GM23248 (cell line): ENCODE measurements at regions not wholly inside any gene's neighbourhood (a gene's known extent, or its start where the extent isn't known, plus 50 kb on each side); places are given as distances from the start of the nearest gene placed in this dataset.

Experiments used
- DNase-seq: peaks from one replicate; pipeline ENCODE4 v3.0.0-alpha.2; 2015
- H2AFZ ChIP-seq: fragments of 200-600 bp; sonication (generic); 2 replicates; pipeline ENCODE4 v1.6.1; 2016; ENCODE audit warnings: antibody characterized with exemption
- H3F3A ChIP-seq: fragments of 200-600 bp; sonication (generic); 2 replicates; pipeline ENCODE4 v1.6.1; 2016; ENCODE audit warnings: mild to moderate bottlenecking, antibody characterized with exemption, mixed run types; ENCODE audit not compliant: insufficient read depth
- H3K27ac ChIP-seq: fragments of 200-600 bp; sonication (generic); 2 replicates; pipeline ENCODE4 v1.5.1; 2016; ENCODE audit warnings: mild to moderate bottlenecking
- H3K27me3 ChIP-seq: fragments of 200-600 bp; sonication (generic); replicated peaks from 2 replicates; pipeline ENCODE4 v1.6.1; 2016; ENCODE audit warnings: mild to moderate bottlenecking; ENCODE audit not compliant: insufficient read depth
- H3K36me3 ChIP-seq: fragments of 200-600 bp; sonication (generic); 2 replicates; pipeline ENCODE4 v1.6.1; 2016; ENCODE audit warnings: low read depth, mild to moderate bottlenecking
- H3K4me1 ChIP-seq: fragments of 200-600 bp; sonication (generic); 2 replicates; pipeline ENCODE4 v1.6.1; 2016; ENCODE audit warnings: mild to moderate bottlenecking; ENCODE audit not compliant: insufficient read depth
- H3K4me2 ChIP-seq: fragments of 200-600 bp; sonication (generic); one replicate; pipeline ENCODE4 v1.6.1; 2016; ENCODE audit warnings: mild to moderate bottlenecking; ENCODE audit not compliant: unreplicated experiment
- H3K4me3 ChIP-seq: fragments of 200-600 bp; sonication (generic); 2 replicates; pipeline ENCODE4 v1.5.1; 2016; ENCODE audit warnings: mild to moderate bottlenecking
- H3K79me2 ChIP-seq: fragments of 200-600 bp; sonication (generic); 2 replicates; pipeline ENCODE4 v1.6.1; 2016; ENCODE audit warnings: mild to moderate bottlenecking; ENCODE audit not compliant: insufficient read depth
- H3K9ac ChIP-seq: fragments of 200-600 bp; sonication (generic); 2 replicates; pipeline ENCODE4 v1.6.1; 2016; ENCODE audit warnings: mild to moderate bottlenecking
- H3K9me2 ChIP-seq: fragments of 200-600 bp; sonication (generic); 2 replicates; pipeline ENCODE4 v1.6.1; 2016; ENCODE audit warnings: mixed run types, mild to moderate bottlenecking, moderate library complexity; ENCODE audit not compliant: insufficient read depth
- H3K9me3 ChIP-seq: fragments of 200-600 bp; sonication (generic); one replicate; pipeline ENCODE4 v1.6.1; 2017; ENCODE audit warnings: low read depth
- H4K20me1 ChIP-seq: fragments of 200-600 bp; sonication (generic); 2 replicates; pipeline ENCODE4 v1.6.0; 2016; ENCODE audit not compliant: insufficient read depth
- EZH2 ChIP-seq: fragments of 200-600 bp; sonication (generic); IDR thresholded peaks from 2 replicates; pipeline ENCODE4 v1.6.1; 2018; ENCODE audit warnings: antibody characterized with exemption, mild to moderate bottlenecking; ENCODE audit not compliant: insufficient read depth, poor library complexity, severe bottlenecking
- EZH2phosphoT487 ChIP-seq: fragments of 200-600 bp; sonication (generic); IDR thresholded peaks from 2 replicates; pipeline ENCODE4 v1.6.1; 2018; ENCODE audit warnings: antibody characterized with exemption, moderate library complexity, mild to moderate bottlenecking, low read depth; ENCODE audit not compliant: insufficient read depth
- WGBS, 2 experiments: methylation state at CpG; one replicate each; pipeline ENCODE4 v1.1.6; 2015 to 2017; ENCODE audit warnings: low lambda C conversion rate in 2 of 2, low coverage in 1 of 2; ENCODE audit errors: missing lambda C conversion rate in 2 of 2; 5-methylcytosine and 5-hydroxymethylcytosine counted together
- in situ Hi-C: fragments of 300-500 bp; cut with MboI; formaldehyde crosslinking; loops from 2 replicates; pipeline ENCODE4 v1.15.0; 2020

DNA sequence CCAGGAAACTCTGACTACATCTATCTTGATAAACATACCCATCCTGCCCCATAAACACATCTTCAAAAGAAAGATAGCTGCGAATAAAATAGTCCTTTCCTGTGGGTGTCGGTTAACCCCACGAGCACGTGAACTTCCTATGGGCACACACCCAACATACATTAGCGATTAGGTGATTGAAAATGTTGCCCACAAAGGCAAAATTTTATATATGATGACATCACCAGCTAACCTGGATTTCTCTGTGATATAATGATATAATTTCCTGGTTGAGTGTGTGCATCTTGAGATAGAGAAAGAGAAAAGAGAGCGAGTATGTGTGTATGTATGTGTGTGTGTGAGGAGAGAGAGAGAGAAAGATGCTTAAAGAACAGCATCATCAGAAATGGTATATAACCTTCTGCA lies 296.1 kb downstream of the PTPRC start:
- Histone ChIP-seq H3K4me3 (peak overlapping the region; percentile 88), H3K27ac (peak overlapping the region; percentile 49), H3K9me2 (no peaks in the 10 kb centered on the region; the same call in 1 of the 2 replicates), H3K27me3 (no peaks in the 10 kb centered on the region), H3K4me2 (peak overlapping the region; percentile 98), H3F3A (peaks cover 32% of the 10 kb centered on the region), H2AFZ (peak overlapping the region; percentile 93), H3K79me2 (peaks cover 55% of the 10 kb centered on the region), H3K9ac (peak overlapping the region; percentile 77), H3K4me1 (peaks cover 18% of the 10 kb centered on the region), H3K36me3 (no peaks in the 10 kb centered on the region), H4K20me1 (no peaks in the 10 kb centered on the region), H3K9me3 (no peaks in the 10 kb centered on the region)
- DNase-seq, result peak; percentile 38
- in situ Hi-C loops, result no loop called here
- TF ChIP-seq EZH2 (no peak), EZH2phosphoT487 (no peak)
- 16 to 26% methylated on average over 6 of the region's 6 CpGs for WGBS, 2 experiments

DNA sequence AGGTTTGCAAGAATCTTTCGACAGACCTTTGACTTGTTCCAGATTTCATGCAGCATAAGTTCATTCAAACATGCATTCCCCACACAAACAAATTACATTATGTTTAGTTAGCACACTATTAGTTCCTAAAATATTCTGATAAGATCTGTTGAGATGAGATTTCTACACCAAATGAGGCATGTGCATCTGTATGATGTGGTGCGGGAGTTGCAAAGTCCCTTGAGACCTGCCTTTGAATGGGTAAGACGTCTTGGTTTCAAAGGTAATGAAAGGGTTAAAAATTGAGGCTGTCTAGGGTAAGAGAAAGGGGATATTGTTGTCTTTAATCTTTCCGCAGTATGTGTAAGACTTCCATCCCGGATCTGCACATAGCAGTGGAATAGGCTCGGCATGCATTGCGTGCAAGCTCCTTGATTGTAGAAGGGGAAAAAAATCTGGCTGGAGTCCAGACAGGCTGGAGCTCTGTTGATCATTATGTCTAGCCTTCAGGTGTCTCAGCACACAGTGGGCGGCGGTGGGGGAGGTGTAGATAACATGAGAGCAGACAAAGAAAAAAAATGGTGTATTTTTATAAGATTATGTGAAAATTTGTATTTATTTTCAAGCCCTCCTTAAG lies 296.6 kb downstream of the PTPRC start:
- H3K9ac ChIP-seq, result peak overlapping the region; percentile 77
- in situ Hi-C loops, result no loop called here
- 1 to 2% methylated on average over 9 of the region's 9 CpGs for WGBS, 2 experiments

DNA sequence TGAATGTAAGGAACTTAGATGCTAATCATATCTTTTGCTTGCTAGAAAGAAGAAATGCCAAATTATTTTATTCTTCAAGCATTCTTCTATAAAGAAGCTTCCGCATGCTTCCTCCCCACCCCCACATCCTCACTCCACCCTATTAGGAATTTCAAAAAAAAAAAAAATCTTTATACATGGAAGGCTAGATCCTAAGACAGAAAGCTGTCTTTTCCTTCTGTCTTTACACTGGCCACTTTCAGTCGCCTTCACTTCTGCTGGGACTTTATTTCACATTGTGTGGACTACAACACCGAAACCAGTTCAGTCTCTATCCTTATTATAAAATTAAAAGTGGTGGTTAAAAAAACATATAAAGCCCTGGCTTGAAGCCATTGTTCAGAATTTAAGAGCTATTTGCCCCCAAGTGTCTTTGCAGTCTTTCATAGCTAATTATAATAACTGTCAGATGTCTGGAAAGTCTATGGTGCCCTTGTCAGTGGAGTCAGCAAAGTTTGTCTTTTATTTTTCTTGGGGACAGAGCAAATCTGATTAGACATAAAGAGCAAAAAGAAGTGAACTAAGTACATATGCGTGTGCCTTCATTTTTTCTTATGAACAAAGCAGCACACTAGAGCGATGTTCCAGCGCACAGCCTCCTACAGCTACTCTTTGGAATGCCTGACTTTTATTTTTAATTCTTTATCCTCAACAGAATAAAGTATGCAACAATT lies 297.7 kb downstream of the PTPRC start:
- Histone ChIP-seq H4K20me1 (no peaks in the 10 kb centered on the region), H3K4me3 (peak overlapping the region; percentile 88), H3K27me3 (no peaks in the 10 kb centered on the region), H3K9me3 (no peaks in the 10 kb centered on the region), H3K79me2 (peaks cover 39% of the 10 kb centered on the region), H3K4me2 (peak overlapping the region; percentile 98), H3K4me1 (peaks cover 18% of the 10 kb centered on the region), H3K27ac (peak overlapping the region; percentile 49), H3K9ac (peak overlapping the region; percentile 77), H3K36me3 (no peaks in the 10 kb centered on the region), H2AFZ (peak overlapping the region; percentile 93), H3F3A (peaks cover 32% of the 10 kb centered on the region), H3K9me2 (no peaks in the 10 kb centered on the region; the same call in 1 of the 2 replicates)
- in situ Hi-C loops, result no loop called here
- peak; percentile 68 for DNase-seq
- WGBS, 2 experiments, result 1% methylated on average over 6 of the region's 6 CpGs
- no peak for TF ChIP-seq EZH2phosphoT487
- no peak for TF ChIP-seq EZH2

More for the DNA sequence above, 296.6 kb downstream of the PTPRC start:
- peaks cover 18% of the 10 kb centered on the region for H3K4me1 ChIP-seq
- peak; percentile 90 for DNase-seq
- H3K4me2 ChIP-seq, result peak overlapping the region; percentile 98
- H3K4me3 ChIP-seq, result peak overlapping the region; percentile 88
- no peaks in the 10 kb centered on the region for H4K20me1 ChIP-seq
- peaks cover 50% of the 10 kb centered on the region for H3K79me2 ChIP-seq
- H2AFZ ChIP-seq, result peak overlapping the region; percentile 93
- no peaks in the 10 kb centered on the region for H3K36me3 ChIP-seq
- no peaks in the 10 kb centered on the region for H3K27me3 ChIP-seq
- H3F3A ChIP-seq, result peaks cover 32% of the 10 kb centered on the region
- peak overlapping the region; percentile 49 for H3K27ac ChIP-seq
- H3K9me3 ChIP-seq, result no peaks in the 10 kb centered on the region
- TF ChIP-seq EZH2, result no peak
- no peak for TF ChIP-seq EZH2phosphoT487
- H3K9me2 ChIP-seq, result no peaks in the 10 kb centered on the region; the same call in 1 of the 2 replicates

DNA sequence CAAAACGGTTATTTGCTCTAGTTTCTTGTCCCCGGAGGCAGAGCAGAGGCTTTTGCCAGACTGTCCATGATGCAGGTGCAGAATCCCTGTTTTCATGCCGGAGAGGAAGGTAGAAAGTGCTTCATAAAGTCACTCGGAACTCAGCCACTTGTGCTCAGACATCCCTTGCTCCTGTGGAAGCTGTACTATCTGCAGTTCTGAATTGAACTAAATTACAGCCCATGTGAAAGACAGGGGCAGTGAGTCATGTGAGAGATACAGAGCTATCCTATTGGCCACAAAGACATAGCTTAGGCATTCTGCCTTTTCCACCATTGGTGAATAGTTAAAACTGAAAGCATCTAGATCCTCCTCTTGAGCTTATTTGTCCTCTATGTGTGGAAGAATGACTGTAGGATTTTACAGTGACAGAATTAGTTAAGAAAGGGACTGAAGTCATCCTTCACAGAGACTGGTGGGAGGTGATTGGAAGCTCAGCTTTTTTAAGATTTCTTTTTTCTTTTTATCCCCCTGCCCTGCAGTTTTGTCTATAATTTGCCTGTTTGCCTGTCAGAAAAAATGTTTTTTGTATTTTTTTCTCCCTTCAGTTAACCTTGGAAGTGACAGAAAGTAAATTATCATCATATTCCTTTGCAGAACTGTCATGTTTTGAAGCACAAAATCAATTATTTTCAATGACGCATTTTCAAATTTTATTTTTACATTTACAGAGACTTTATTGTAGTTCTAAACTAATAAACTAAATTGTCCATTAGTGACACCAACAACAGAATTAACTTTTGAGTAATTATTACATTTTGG lies 298.6 kb downstream of the PTPRC start:
- WGBS, 2 experiments, result 20 to 22% methylated on average over 5 of the region's 5 CpGs
- Histone ChIP-seq H4K20me1 (no peaks in the 10 kb centered on the region), H3K9ac (peak overlapping the region; percentile 77), H3K9me2 (no peaks in the 10 kb centered on the region), H3K9me3 (no peaks in the 10 kb centered on the region), H3F3A (peaks cover 32% of the 10 kb centered on the region), H3K79me2 (peaks cover 30% of the 10 kb centered on the region), H3K4me3 (peak overlapping the region; percentile 88), H3K27me3 (no peaks in the 10 kb centered on the region), H3K36me3 (no peaks in the 10 kb centered on the region), H3K4me1 (peaks cover 18% of the 10 kb centered on the region), H3K27ac (peak overlapping the region; percentile 49), H3K4me2 (peak overlapping the region; percentile 98), H2AFZ (peak overlapping the region; percentile 93)
- TF ChIP-seq EZH2phosphoT487, result no peak
- no peak for TF ChIP-seq EZH2
- in situ Hi-C loops, result no loop called here
- DNase-seq, result peak; percentile 89
